Uterus (tissue), 3 donors: ENCODE measurements at regions not wholly inside any gene's neighbourhood (a gene's known extent, or its start where the extent isn't known, plus 50 kb on each side); places are given as distances from the start of the nearest gene placed in this dataset.

Experiments used
- DNase-seq, 2 donors: peaks; one replicate each; pipeline ENCODE4 v3.0.0-alpha.2; 2019 to 2020
- H3K27ac ChIP-seq, 2 donors: fragments of 200-600 bp; sonication (generic); 1 replicate in 1 of 2; 2 replicates in 1 of 2; pipeline ENCODE4 v1.5.1; 2016 to 2018
- H3K27me3 ChIP-seq, 2 donors: fragments of 200-600 bp; sonication (generic); one replicate each; pipeline ENCODE4 v1.5.1; 2018 to 2019; ENCODE audit warnings: control low read depth in 1 of 2
- H3K36me3 ChIP-seq, 2 donors: fragments of 200-600 bp; sonication (generic); one replicate each; pipeline ENCODE4 v1.5.1; 2019; ENCODE audit warnings: control low read depth in 1 of 2
- H3K4me1 ChIP-seq, 2 donors: fragments of 200-600 bp; sonication (generic); one replicate each; pipeline ENCODE4 v1.5.1; 2018 to 2019; ENCODE audit warnings: control low read depth in 1 of 2
- H3K4me3 ChIP-seq, 2 donors: fragments of 200-600 bp; sonication (generic); 1 replicate in 1 of 2; 2 replicates in 1 of 2; pipeline ENCODE4 v1.5.1; 2018 to 2019; ENCODE audit warnings: mild to moderate bottlenecking in 1 of 2
- H3K9me3 ChIP-seq, 2 donors: fragments of 200-600 bp; sonication (generic); one replicate each; pipeline ENCODE4 v1.5.1; 2019; ENCODE audit warnings: control low read depth in 1 of 2
- CTCF ChIP-seq, 4 experiments: fragments of 200-600 bp in 2 of 4; fragments of 450-650 bp in 2 of 4; sonication (generic) in 2 of 4; IDR thresholded peaks; one replicate each; pipeline ENCODE4 v1.5.1; 2016 to 2019; ENCODE audit warnings: antibody characterized with exemption in 4 of 4, mild to moderate bottlenecking in 2 of 4, moderate library complexity in 1 of 4
- POLR2A ChIP-seq, 2 donors: fragments of 450-650 bp; IDR thresholded peaks; one replicate each; pipeline ENCODE4 v1.6.1; 2016; ENCODE audit warnings: antibody characterized with exemption in 2 of 2, mild to moderate bottlenecking in 1 of 2, moderate library complexity in 1 of 2
- intact Hi-C: fragments of 100-400 bp; cut with DNase I; formaldehyde crosslinking; loops from one replicate; pipeline ENCODE4 v1.15.1; 2023; ENCODE audit warnings: low total_unique reads
- donor health status: DM: yes; HTN: yes; CAD: no.

DNA sequence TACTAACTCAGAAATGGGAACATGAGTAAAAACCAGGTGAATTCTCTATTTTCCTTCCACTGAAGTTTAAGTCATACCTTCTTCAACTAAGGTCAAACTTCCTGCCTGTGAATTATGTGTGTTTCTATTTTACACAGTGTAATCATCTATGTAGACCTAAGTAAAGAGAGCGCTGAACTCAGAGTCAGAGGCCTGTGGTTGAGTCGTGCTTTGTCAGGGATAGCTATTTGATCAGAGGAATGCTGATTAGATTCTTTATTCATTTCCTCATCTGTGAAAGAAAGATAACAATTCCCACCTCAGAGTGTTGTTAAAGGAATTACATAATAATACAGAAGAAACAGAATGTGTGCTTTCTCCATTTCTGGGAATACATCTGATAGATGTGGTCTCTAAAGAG, 654.1 kb downstream of the STIM2 start:
- TF ChIP-seq POLR2A (IDR thresholded peaks at IDR 0.05) (no peak), CTCF (IDR thresholded peaks at IDR 0.05) (no peak)
- intact Hi-C loops = no loop called here
- DNase-seq = no peak

DNA sequence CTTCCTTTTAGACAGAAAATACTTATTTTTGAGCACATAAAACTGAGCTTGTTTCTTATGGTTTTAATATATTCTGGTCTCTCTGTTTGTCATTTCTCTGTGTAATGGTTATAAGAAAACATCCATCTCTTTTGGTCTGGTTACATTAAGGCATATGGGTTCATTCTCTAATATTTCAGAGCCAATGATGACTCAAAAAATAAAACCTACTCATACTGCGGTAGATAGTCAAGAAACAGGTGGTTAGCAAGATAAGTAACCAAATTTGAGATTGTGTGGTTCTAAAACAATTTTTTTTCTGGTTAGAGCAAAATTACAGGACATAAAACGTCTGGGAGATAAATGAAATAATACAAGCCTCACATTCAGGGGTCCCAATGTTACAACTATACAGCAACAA, 654.5 kb downstream of the STIM2 start:
- intact Hi-C loops = no loop called here
- DNase-seq = no peak
- no peaks in the 10 kb centered on the region for H3K9me3 ChIP-seq
- TF ChIP-seq CTCF (IDR thresholded peaks at IDR 0.05) = no peak
- no peak for TF ChIP-seq POLR2A (IDR thresholded peaks at IDR 0.05)
- no peaks in the 10 kb centered on the region for H3K36me3 ChIP-seq
- H3K27me3 ChIP-seq = no peaks in the 10 kb centered on the region
- no peak overlapping the region for H3K4me3 ChIP-seq
- no peaks in the 10 kb centered on the region for H3K4me1 ChIP-seq
- no peak overlapping the region for H3K27ac ChIP-seq

More for the DNA sequence above, 654.1 kb downstream of the STIM2 start:
- Histone ChIP-seq H3K27ac (no peak overlapping the region), H3K9me3 (no peaks in the 10 kb centered on the region), H3K27me3 (no peaks in the 10 kb centered on the region), H3K4me1 (no peaks in the 10 kb centered on the region), H3K4me3 (no peak overlapping the region), H3K36me3 (no peaks in the 10 kb centered on the region)

DNA sequence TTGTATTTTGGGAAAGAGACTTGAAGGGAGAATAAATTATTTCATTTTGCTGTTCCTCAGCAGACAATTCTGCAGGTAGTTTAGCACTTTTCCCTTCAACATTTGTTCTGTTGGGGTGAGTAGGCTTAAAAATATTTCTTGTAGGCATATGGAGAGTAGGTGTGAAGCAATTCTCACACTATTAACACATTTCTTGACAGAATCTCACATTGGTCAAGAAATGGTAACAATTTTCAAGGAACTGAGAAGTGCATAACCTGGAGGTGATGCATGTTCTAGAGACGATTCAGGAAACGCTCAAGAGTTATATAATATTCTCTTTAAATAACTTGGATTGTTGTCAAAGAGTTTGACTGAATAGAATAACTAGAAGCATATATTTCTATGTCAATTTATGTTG, 658.2 kb downstream of the STIM2 start:
- intact Hi-C loops = no loop called here
- no peak overlapping the region for H3K27ac ChIP-seq
- DNase-seq = no peak
- no peaks in the 10 kb centered on the region for H3K36me3 ChIP-seq
- H3K27me3 ChIP-seq = no peaks in the 10 kb centered on the region
- no peaks in the 10 kb centered on the region for H3K9me3 ChIP-seq
- no peak for TF ChIP-seq POLR2A (IDR thresholded peaks at IDR 0.05)
- no peak overlapping the region for H3K4me3 ChIP-seq
- no peaks in the 10 kb centered on the region for H3K4me1 ChIP-seq

- Histone ChIP-seq H3K4me3 (no peak overlapping the region), H3K27ac (no peak overlapping the region), H3K4me1 (no peaks in the 10 kb centered on the region), H3K27me3 (no peaks in the 10 kb centered on the region), H3K36me3 (no peaks in the 10 kb centered on the region), H3K9me3 (no peaks in the 10 kb centered on the region)
- TF ChIP-seq POLR2A (IDR thresholded peaks at IDR 0.05) (no peak), CTCF (IDR thresholded peaks at IDR 0.05) (no peak)
- DNase-seq = no peak
- intact Hi-C loops = no loop called here
These were observed 663.6 kb downstream of the STIM2 start for GRCh38 chr4:27524224-27524623.

GRCh38 chr4:27534488-27534887, 673.8 kb downstream of the STIM2 start:
- no peak for DNase-seq
- TF ChIP-seq POLR2A (IDR thresholded peaks at IDR 0.05) (no peak), CTCF (IDR thresholded peaks at IDR 0.05) (no peak)
- intact Hi-C loops = no loop called here

More at GRCh38 chr4:27534488-27534887, 673.8 kb downstream of the STIM2 start:
- H3K27ac ChIP-seq = no peak overlapping the region
- H3K4me1 ChIP-seq = no peaks in the 10 kb centered on the region
- H3K4me3 ChIP-seq = no peak overlapping the region
- H3K36me3 ChIP-seq = no peaks in the 10 kb centered on the region
- H3K27me3 ChIP-seq = no peaks in the 10 kb centered on the region
- no peaks in the 10 kb centered on the region for H3K9me3 ChIP-seq
